Anterior cingulate cortex (tissue), 58 donors: ENCODE measurements at regions not wholly inside any gene's neighbourhood (a gene's known extent, or its start where the extent isn't known, plus 50 kb on each side); places are given as distances from the start of the nearest gene placed in this dataset.

ENCODE experiments used
- DNase-seq, 58 donors: peaks; one replicate each; lab custom pipeline; 2025; lab: John Stamatoyannopoulos, UW

GRCh38 chr2:42914860-42915259 lies 122.5 kb upstream of the HAAO start:
- DNase-seq: no peak

GRCh38 chr2:42914314-42914713 lies 121.9 kb upstream of the HAAO start:
- no peak for DNase-seq

GRCh38 chr2:42913280-42913878 lies 121.0 kb upstream of the HAAO start:
- no peak for DNase-seq

GRCh38 chr2:42910645-42911405 lies 118.4 kb upstream of the HAAO start:
- DNase-seq: no peak

- no peak for DNase-seq
These were observed 117.6 kb upstream of the HAAO start for GRCh38 chr2:42909966-42910365.

- DNase-seq: no peak
These were observed 116.3 kb upstream of the HAAO start for GRCh38 chr2:42908518-42909200.

GRCh38 chr2:42907835-42908234 lies 115.5 kb upstream of the HAAO start:
- no peak for DNase-seq

- DNase-seq: peak in 49 of 58 donors; percentile 17 to 87 (median 49)
These were observed 114.4 kb upstream of the HAAO start for GRCh38 chr2:42906557-42907411.

GRCh38 chr2:42906111-42906556 lies 113.8 kb upstream of the HAAO start:
- DNase-seq: no peak

- no peak for DNase-seq
These were observed 113.1 kb upstream of the HAAO start for GRCh38 chr2:42905341-42906110.

GRCh38 chr2:42904576-42904876 lies 112.1 kb upstream of the HAAO start:
- DNase-seq: no peak

GRCh38 chr2:42903821-42904575 lies 111.6 kb upstream of the HAAO start:
- DNase-seq: no peak

- DNase-seq: no peak
These were observed 110.7 kb upstream of the HAAO start for GRCh38 chr2:42902939-42903709.

- no peak for DNase-seq
These were observed 108.8 kb upstream of the HAAO start for GRCh38 chr2:42901076-42901640.

- DNase-seq: no peak
These were observed 108.0 kb upstream of the HAAO start for GRCh38 chr2:42900289-42900891.

- no peak for DNase-seq
These were observed 105.0 kb upstream of the HAAO start for GRCh38 chr2:42897358-42897757.

GRCh38 chr2:42895791-42896135 lies 103.4 kb upstream of the HAAO start:
- no peak for DNase-seq
